NCI-H69 (cell line): ENCODE measurements at regions not wholly inside any gene's neighbourhood (a gene's known extent, or its start where the extent isn't known, plus 50 kb on each side); places are given as distances from the start of the nearest gene placed in this dataset.

ENCODE experiments used
- DNase-seq: peaks from one replicate; lab custom pipeline; 2025; lab: John Stamatoyannopoulos, UW

DNA sequence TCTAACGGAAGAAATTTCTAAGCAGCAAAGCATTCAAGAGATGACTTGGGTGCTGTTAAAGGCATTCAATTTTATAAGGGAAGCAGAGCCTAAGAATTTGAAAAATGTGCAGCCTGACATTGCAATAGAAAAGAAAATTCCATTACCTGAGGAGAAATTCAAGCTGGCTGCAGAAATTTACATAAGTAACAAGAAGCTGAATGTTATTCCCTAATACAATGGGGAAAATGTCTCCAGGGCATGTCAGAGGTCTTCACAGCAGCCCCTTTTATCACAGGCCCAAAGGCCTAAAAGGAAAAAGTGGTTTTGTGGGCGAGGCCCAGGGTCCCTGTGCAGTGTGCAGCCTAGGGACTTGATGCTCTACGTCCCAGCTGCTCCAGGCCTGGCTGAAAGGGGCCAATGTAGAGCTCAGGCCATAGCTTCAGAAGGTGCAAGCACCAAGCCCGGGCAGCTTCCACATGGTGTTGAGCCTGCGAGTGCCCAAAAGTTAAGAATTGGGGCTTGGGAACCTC lies 306.7 kb downstream of the RDH14 start:
- DNase-seq: no peak

DNA sequence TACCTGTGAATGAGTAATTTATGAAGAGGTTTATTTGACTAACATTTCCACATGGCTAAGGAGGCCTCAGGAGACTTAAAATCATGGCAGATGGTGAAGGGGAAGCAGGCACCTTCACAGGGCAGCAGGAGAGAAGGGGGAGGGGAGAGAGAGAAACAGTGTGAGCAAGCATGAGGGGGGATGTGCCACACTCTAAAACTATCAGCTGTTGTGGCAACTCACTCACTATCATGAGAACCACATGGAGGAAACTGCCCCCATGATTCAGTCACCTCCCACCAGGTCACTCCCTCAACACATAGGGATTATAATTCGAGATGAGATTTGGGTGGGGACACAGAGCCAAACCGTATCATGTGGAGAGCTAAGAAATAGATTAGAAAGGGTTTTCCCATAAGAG lies 309.0 kb downstream of the RDH14 start:
- no peak for DNase-seq

DNA sequence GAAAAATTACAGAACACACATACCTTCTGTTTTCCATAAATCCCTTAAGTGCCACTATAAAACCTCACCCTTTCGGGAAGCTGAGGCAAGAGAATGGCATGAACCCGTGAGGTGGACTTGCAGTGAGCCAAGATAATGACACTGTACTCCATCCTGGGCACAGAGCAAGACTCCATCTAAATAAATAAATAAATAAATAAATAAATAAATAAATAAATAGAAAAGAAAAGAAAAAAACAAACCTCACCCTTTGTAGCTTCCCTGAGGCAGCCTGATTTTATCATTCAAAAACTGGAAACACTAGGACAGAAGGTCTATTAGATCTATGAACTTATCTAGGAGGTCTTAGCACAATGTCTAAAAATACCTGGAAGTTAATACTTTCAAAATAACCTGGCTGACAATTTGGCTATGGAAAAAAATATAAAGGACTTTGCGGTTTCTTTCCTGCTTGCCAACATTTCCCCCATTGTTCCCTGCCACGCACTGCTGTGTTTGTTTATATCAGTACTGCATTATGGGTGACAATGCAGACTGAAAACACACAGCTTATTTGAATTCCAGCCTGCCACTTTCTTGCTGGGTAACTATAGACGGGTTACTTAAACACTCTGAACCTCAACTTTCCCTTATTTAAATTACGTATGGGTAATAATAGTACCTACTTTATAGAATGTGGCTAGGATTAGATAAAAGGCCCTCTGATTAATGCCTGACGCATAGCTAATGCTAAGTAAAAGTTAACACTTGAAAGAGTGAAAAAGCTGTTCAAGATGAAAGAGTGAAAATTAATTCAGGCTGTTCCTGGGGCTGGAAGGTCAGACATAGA lies 313.0 kb downstream of the RDH14 start:
- no peak for DNase-seq

DNA sequence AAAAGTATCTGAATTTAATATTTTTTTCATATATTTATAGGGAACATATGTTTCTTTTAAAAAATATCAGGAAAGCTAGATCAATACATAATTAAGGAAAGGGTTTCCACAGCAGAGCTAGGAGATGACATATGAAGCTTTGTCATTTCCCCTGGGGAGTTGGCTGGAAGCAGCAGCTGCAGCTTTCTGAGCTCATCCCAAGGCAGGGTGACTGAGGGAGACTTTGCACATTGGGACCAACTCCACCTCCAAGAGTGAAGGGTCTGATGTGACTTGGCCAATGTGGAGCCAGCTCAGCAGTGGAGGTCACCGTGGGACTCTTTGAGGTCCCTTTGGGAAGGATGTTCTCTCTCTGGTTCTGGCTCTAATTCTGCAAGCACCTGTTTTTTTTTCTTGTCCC lies 315.1 kb downstream of the RDH14 start:
- DNase-seq: no peak

DNA sequence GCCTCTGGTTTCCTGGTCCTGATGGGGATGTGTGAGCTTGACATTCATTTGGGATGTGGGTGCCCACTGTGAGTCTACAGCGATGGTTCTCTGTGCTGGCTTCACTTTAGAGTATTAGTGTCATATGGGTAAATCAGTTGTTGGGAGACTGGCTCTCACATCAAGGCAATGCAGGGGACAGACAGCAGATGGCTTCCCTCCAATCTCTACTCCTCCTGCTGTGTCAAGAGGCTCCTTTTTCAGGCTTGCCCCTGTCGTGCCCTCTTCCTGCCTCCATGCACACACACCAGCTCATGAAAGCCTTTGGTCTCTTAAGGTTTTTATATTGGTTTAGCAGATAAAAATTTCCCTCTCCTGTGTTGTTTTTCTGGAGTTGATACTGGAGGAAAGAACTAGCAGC lies 315.6 kb downstream of the RDH14 start:
- no peak for DNase-seq

DNA sequence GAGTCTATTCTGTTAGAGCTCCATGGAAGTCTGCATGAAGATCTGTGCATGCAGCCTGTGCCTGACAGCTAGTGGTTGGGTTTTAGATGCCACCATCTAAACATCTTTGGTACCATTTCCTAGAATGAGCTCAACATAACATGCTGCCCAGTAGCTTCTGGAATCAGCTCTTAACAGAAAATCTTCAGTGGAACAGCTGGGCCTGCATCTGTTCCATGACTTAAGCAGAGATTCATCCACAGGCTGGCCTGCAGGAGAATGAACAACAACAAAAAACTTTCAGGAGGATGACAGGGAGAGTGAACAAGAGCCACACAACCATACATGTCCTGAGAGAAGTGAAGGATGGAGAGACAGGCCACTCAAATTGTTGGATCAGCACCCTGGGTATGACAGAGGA lies 316.6 kb downstream of the RDH14 start:
- no peak for DNase-seq

DNA sequence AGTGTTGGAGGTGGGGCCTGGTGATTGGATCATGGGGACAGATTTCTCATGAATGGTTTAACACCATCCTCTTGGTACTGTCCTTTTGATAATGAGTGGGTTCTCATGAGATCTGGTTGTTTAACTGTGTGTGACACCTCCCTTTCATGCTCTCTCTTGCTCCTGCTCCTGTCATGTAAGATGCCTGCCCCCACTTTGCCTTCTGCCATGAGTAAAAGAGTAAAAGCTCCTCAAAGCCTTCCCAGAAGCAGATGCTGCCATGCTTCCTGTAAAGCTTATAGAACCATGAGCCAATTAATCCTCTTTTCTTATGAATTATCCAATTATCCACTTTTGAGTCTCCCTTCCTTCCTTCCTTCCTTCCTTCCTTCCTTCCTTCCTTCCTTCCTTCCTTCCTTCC lies 317.7 kb downstream of the RDH14 start:
- DNase-seq: no peak

DNA sequence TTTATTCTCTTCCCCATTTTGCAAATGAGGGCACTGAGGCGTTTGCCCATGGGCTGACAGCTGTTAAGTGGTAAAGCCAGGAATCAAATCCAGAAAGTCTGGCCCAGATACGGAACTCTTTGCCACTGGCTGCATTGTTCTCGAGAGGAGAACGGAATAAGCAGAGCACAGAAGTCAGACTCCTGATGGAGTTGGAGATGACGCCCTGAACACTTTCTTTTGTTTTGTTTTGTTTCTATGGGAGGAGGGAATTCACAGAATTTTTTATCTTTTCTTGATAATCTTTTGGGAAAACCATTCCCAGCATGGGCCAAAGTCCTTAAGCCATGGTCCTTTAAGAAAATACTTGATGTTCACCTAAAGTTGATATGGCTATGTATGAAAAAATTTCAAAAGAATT lies 322.2 kb downstream of the RDH14 start:
- no peak for DNase-seq

DNA sequence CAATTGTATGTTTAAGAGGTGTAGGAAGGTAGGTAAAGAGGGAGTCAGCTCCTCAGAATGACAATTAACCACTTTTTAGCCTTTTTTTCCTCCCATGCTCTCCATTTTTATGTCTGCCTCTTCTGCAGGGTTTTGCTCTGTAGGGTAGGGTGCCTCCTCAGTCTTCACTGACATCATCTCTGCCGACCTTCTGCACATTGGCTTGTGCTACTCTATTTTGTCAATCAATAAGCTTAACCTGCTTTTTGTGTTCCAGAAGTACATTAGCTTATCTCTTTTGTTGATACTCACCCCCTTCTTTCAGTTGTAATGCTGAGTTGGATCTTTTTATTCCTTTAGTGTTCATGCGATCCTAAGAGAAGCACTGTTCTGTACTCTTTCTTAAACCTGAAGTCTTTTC lies 323.2 kb downstream of the RDH14 start:
- no peak for DNase-seq

DNA sequence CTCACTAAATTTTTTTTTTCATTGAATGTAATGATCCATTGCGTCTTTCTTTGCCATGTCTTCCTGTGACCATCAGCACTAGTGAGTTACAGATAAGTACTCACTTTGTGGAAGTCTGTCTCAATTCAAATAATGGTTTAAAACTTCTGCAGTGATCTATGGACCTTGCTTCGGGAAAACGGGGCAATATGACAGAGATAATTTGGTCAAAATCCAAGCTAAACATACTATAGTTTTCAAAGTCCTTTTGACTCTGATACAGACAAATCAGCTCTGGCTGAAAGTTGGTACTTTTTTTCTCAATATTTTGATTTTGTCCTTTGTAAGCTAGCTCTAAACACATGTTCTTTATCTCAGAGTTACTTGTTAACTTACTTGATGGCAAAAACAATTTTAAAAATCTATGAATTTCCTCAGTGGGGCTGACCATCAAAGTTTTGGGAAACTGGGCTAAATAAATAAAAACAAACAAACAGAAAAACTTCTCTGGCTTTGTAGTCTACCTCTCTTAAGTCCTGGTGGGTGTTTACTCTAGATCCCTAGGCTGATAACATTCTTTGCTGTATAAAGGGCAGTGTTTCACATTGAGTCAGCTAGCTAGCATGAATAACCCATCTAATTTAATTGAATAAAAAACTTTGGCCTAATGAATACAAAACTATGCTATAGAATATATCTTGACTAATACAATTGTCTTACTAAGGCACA lies 327.6 kb downstream of the RDH14 start:
- DNase-seq: no peak

DNA sequence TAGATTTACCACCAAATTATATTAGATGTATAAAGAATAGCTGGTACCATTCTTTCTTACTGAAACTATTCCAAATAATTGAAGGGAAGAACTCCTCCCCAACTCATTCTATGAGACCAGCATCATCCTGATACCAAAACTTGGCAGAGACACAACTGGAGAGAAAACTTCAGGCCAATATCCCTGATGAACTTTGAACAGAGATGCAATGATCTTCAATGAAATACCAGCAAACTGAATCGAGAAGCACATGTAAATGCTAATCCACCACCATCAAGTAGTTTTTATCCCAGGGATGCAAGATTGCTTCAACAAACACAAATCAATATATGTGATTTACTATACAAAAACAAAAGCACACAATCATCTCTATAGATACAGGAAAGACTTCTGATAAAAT lies 329.8 kb downstream of the RDH14 start:
- DNase-seq: no peak

DNA sequence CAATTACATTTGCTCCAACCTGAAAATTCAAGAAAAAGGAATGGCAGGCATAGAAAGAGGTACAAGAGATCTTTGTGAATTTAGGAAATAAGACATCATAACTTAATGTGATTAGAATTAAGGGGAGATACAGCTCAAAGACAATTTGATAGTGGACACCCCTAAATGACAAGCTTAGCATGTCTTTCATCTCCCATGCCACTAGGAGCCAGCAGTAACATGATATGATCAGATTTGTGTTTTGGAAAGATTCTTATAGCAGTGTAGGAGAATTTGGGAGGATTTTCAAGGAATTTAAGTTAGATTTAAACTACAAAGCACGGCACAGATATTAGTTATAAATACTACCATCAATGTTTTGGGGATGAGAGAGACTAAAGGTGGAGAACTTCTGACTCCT lies 340.8 kb downstream of the RDH14 start:
- no peak for DNase-seq

DNA sequence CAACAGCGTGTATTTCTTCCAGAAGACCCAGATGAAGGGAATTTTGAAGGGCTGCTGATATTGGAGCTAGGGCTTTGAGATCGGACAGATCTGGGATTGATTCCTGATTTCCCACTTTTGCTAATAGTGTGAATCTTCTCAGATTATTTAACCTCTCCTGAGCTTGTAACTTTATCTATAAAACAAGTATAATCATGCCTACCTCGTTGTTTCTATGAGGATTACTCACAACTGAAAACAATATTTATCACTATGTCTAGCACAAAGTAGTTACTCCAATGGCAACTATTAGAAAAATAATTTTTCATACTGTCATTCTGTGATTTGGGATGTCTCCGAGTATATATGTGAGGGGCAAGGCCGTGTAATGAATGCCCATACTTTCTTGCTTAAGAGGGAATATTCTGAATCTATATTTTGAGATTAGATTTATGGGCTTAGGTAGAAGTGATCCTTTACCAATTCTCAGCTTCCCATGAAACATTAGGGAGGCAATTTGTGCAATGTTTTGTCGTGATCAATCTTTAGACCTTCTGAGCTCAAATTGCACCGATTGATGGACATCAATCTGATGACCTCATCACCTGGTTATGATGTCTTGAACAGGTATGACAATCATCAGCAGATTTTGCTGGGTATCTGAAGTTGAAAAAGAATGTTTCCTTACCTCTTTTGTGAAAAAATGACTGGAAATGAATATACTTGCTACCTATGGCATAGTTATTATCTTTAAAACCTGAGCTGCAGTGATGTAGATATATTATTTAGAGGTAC lies 339.9 kb downstream of the KCNS3 start:
- DNase-seq: no peak

DNA sequence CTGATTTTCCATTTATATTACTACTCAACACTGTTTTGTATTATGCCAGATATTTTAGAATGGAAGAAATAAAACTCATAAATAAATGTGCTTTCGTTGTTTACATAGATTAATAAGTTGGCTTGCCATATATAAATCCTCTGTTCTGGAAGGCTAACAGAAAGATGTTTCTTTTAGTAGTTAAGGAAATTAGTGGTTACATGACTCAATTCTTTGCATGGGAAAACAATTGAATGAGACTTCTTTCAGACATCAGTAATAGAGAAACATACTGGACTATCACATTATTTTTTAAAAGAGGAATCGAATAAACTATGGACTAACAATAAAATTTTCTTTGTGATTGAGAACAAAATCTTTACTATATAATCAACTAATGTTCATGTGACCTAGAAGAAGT lies 336.5 kb downstream of the KCNS3 start:
- no peak for DNase-seq

DNA sequence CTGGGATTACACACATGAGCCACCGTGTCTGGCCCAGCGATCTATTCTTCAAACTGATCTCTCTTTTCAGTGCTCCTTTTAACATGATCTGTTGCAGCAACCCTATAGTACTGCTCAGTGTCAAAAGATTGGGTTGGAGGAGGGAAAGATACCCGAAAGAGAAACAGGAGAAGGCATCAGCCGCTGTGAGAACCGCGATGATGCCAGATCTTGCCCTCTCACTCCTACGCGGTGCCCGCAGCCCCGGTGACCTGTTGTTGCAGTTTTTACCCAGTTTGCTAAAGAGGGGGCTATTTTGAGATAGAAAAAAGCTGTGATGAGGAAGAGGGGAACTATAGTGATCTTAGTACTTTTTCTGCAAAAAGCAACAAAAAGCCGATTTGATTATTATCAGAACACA lies 335.5 kb downstream of the KCNS3 start:
- DNase-seq: no peak

DNA sequence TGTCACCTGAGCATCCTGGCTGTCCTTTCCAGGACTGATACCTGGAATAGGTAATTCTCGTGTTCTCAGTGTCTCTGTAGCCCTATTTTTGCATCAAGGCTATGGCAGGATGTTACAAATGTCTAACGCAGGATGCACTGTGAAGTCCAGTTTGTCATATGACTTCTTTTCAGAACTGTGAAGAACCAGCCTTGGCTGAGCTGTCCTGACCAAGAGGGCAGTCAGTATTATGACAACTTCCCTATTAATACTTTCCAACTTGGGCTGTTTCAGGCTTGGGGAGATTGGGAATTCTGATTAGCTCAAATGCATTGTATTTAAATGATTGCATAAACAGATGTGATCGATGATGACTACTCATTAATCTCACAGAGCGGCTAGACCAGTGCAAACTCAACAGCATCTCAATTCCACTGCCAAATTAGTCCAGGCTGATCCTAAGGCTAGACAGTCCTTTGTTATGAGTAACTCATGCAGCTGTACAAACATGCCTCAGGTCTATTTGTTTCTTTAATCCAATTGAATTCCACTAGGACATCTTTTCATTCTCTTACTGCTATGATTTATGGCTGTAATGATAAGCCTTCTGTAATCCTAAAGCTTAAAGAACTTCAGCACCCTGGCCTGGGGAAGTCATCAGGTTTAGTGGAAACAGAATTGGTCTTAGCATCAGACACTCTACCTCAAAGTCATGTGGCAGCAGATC lies 331.6 kb downstream of the KCNS3 start:
- DNase-seq: peak; percentile 54

DNA sequence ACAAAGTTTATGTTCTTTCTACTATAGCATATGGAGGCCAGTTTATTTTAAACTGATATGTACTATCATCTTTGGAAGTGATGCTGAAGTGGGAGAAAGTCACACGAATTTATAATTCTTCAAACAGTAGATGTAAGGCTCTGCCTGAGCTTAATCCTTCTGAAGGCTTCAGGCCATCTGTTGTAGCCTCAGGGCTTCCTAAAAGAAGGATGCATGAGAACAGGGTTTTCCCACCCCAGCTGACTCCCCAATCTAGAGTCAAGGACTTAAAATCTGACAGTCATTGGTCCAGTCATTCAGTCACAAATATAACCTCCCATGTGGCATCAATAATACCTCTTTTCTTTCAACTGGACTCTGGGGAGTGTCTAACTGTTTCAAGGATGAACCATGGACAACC lies 330.5 kb downstream of the KCNS3 start:
- DNase-seq: no peak

DNA sequence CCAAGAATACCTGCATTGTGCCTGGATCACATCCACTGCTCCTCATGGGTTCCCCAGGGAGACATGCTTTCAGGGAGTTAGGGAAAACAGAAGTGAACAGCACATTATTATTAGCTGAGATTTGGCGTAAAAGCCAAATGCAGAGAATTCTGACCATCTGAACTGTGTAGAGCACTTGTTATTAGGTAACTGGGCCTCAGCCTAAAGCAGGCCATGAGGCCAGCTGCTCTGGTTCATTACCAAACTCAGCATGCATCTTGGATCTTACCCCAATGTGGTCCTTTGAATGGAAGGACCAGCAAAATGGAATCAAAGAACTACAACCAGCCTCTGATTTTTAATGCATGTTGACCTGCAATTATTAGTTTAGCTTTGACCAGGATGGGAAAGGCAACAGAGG lies 322.3 kb downstream of the KCNS3 start:
- DNase-seq: no peak

DNA sequence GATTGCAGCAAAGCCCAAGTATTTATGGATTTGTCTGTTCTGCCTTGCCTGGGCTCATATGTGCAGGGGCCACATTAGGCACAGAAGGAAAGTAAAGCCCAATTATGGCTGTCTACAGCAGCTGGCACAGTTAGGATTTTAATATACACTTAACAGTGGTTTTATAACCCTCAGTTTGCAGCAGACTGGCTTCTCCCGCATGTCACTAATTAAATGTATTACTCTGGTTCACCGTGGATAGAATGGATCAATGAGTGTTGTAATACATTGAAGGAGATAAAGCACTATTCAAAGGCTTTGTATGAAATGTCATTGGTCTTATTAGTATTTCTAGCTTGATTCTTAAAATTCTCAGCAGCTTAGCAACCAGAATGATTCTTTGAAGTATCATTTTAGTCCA lies 320.2 kb downstream of the KCNS3 start:
- no peak for DNase-seq

DNA sequence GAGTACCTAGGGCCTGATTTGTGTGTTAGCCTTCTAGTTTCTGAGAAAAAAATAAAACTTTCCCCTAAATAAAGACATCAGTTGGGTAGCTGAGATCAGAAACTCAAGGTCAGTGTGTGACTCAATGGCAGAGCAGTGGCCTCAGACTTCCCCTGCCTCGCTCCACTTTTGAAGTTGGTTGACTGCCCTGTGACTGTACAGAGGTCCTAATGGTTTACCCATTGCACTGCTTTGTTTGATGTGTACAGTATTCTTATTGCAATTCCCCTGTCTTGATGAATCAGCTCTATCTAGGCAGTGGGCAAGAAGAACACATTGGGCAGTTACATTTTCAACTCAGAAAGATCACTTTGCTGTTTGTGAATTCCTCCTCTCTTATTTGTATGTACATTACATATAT lies 315.7 kb downstream of the KCNS3 start:
- no peak for DNase-seq

DNA sequence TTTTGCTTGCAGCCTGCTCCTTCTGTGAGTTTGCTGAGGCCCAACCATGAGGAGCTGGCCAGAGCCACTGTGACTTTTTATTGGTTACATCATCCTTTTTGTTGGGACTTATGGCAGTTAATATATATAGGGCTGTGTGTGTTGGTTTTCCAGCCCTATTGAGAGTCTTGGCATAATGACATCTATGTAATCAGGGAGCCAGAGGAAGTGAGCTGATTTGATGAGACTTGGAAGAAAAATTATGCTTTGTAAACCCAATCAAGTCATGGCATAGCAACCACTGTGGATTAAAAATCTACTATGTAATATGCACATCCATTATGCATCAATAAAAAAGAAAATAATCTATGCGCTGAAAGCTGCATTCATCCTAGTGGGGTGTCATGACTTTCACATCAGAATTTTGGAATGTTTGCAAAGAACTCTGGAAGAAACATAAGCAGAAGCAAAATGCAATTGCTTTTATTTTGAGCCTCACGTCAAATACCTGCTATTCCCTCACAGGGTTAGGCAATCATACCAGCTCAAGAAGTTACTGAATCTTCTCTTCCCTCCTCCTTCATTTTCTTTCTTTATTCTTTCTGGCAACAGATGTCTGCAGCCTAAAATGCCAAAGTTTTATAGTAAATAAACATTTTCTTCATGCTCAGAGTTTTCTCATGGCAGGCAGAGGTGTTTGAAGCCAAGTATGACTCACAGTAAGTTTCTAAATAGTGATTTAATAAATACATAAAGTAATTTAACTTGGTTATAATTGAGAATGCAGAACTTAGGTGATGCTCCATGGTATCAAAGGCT lies 308.5 kb downstream of the KCNS3 start:
- DNase-seq: no peak
